DOHH2 (cell line): ENCODE measurements at regions not wholly inside any gene's neighbourhood (a gene's known extent, or its start where the extent isn't known, plus 50 kb on each side); places are given as distances from the start of the nearest gene placed in this dataset.

ENCODE experiments used
- EZH2phosphoT487 ChIP-seq: fragments of 200-600 bp; sonication (generic); IDR thresholded peaks from 2 replicates; pipeline ENCODE4 v1.6.1; 2017; ENCODE audit warnings: borderline replicate concordance, mild to moderate bottlenecking, antibody characterized with exemption, low read length, moderate library complexity, mixed read lengths
- TF ChIP-seq, protein P1 (sequence below): fragments of 200-600 bp; sonication (generic); IDR thresholded peaks from one replicate; pipeline ENCODE4 v1.5.1; 2014; ENCODE audit warnings: antibody characterized with exemption, mild to moderate bottlenecking, low read depth, low read length; ENCODE audit not compliant: poor library complexity, severe bottlenecking

GRCh38 chr13:30529085-30529834 is 63.5 kb upstream of the HMGB1 start:
- no peak for TF ChIP-seq EZH2phosphoT487
- TF ChIP-seq, protein P1, sequence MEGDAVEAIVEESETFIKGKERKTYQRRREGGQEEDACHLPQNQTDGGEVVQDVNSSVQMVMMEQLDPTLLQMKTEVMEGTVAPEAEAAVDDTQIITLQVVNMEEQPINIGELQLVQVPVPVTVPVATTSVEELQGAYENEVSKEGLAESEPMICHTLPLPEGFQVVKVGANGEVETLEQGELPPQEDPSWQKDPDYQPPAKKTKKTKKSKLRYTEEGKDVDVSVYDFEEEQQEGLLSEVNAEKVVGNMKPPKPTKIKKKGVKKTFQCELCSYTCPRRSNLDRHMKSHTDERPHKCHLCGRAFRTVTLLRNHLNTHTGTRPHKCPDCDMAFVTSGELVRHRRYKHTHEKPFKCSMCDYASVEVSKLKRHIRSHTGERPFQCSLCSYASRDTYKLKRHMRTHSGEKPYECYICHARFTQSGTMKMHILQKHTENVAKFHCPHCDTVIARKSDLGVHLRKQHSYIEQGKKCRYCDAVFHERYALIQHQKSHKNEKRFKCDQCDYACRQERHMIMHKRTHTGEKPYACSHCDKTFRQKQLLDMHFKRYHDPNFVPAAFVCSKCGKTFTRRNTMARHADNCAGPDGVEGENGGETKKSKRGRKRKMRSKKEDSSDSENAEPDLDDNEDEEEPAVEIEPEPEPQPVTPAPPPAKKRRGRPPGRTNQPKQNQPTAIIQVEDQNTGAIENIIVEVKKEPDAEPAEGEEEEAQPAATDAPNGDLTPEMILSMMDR = no peak
